ENCODE measurements at regions not wholly inside any gene's neighbourhood (a gene's known extent, or its start where the extent isn't known, plus 50 kb on each side); places are given as distances from the start of the nearest gene placed in this dataset.

DNA sequence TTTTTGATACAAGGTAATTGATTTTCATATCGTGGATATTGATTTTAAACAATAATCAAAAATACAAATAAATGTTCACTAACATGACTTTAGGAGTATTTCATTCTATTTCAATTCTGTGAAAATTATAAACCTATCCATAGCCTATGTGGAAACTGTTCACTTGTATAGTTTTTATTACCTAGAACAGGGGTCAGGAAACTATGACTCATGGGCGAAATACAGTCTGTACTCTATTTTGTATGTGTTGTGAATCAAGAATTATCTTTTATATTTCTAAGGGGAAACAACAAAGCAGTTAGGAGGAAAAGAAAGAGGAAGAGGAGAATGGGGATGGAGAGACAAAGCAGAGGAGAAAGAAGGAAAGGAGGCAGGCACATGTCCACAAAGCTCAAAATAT is 181.7 kb upstream of the VRK2 start:
- no peak for DNase-seq

DNA sequence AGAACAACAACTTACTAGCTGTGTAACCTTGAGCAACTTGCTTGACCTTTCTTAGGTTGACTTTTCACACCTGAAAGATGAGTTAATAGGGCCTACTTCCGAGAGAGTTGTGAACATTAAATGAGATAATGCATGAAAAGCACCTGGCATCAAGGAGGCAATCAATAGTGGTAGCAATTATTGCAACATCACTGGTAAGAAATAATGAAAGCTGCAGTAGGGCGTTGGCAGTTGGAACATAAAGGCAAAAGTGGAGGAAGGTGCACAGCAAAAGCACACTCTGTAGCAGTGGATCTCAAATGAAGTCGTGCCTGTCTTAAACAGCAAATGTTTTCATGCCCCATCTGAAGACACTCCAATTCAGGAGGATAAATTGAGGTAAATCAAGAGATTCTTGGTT is 178.9 kb upstream of the VRK2 start:
- no peak for DNase-seq

- no peak for DNase-seq
These were observed 177.9 kb upstream of the VRK2 start for GRCh38 chr2:57868619-57869139.

- no peak for DNase-seq
These were observed 176.8 kb upstream of the VRK2 start for GRCh38 chr2:57869758-57870344.

- no peak for DNase-seq
These were observed 170.3 kb upstream of the VRK2 start for GRCh38 chr2:57876313-57876712.

DNA sequence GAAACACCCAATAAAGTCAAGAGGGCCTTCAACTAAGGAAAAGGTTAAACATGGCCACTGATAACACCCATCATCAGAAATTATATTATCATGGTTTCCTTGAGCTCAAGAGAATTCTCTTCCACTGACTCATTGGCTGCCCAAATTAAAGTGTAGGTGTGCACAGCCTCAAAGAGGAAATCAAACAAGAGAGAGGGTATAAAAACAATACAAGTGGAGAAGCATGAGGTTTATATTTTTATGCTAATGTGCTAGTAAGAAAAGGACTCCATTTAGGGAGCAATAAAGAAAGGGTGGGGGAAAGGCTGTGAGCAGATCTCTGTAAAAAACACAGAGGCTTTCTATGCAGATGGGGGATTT is 168.8 kb upstream of the VRK2 start:
- DNase-seq, result peak; percentile 52

- DNase-seq, result peak; percentile 52
These were observed 168.3 kb upstream of the VRK2 start for GRCh38 chr2:57878171-57878865.

- DNase-seq, result no peak
These were observed 167.8 kb upstream of the VRK2 start for GRCh38 chr2:57878866-57879210.

DNA sequence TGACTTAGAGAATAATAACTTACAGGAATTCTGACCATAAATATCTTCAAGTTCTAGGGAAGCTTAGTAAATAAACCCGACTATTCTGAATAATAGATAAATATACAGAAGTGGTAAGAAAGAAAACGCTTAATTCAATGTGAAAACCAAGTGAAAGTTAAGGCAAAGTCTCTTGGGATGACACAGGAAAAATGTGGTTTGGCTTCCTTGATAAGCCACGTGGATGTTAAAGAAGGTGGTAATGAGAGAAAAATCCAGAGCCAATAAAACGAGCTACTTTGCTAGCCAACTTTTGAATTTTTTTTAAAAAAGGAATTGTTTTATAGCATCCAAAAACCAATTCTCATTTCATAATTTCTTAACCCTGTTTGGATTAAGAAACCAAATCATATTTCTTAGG is 166.2 kb upstream of the VRK2 start:
- DNase-seq, result no peak

DNA sequence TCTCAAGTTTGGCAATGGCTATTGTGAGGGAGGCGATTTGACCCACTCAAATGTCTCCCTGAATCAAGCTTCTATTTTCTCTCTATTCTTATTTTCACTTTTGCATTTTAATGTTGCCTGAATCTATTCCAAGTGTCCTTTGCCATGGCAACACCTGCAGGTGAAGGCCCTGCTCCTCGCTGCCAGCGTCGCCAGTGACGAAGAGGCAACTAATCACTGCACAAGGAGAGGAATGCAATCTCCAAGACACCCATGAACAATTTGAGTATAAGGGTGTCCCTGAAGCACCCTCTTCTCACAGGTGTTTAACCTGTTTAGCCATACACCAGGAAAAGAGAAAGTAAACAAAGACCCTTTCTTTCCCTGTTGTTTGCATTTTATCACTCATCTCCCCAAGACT is 165.6 kb upstream of the VRK2 start:
- DNase-seq, result no peak

DNA sequence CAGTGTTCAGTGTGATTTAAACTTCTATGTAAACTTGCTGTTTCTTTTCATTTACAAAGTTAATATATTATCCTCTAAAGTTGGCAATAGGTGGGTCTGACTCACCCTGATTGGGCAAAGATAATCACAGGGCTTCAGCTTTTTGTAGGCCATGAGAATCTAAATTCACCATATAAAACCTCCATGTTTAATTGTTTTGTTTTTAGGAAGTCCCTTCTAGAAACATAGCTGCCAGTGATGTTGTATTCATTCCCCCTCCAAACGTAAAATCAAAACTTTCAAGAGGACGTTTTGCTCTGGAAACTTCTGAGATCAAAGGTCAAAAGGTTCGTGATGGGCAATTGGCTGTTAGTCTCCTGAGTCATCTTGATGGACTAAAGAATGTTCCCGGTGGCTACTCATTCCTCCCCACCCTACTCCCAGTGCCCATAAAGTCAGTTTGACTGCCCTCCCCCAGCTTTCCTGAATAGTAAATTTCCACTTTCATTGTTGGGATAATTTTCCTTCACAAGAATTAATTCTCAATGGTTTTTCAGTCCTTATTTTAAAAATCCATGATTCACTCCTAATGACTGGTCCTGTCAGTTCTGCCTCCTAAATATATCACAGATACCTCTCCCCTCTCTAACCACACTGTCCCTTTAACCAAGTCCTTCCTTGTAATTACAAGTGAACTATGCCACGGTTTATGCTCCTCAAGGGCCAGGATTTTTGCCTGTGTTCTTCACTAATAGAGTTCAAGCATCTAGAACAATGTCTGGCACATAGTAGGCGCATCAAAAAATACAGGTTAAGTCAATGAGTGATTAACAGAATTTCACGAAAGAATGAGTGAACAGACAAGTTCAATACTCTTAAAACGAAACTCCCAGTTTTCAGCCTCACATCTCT is 164.4 kb upstream of the VRK2 start:
- no peak for DNase-seq

DNA sequence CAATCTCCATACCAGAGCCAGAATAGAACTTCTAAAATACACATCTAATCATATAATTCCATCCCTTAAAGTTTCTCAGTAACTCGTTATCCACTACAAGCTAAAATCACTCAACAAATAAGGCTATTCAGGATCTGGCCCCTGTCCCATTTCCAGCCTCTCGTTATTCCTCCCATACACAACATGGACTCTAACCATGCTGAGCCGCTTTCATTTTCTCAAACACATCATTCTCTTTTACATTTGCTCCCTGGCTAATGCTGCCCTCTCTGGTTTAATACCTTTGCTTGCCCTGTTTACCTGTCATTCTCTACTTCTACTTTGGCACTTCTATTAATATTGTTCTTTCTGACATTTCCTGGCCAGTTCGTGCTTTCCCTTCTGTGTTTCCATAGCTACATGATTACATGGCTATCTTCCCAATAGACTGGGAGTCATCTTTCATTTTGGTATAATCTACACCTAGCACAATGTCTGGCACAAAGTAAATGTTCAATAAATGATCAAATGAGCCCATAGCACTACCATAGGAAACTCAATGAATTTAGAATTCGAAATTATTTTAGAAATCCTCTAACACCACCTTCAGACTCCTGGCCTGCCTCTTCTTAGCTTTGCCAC is 163.6 kb upstream of the VRK2 start:
- peak; percentile 66 for DNase-seq

- no peak for DNase-seq
These were observed 162.3 kb upstream of the VRK2 start for GRCh38 chr2:57884281-57884680.

- no peak for DNase-seq
These were observed 160.9 kb upstream of the VRK2 start for GRCh38 chr2:57885742-57886141.

GRCh38 chr2:57886161-57886786 is 160.3 kb upstream of the VRK2 start:
- DNase-seq, result peak; percentile 48

DNA sequence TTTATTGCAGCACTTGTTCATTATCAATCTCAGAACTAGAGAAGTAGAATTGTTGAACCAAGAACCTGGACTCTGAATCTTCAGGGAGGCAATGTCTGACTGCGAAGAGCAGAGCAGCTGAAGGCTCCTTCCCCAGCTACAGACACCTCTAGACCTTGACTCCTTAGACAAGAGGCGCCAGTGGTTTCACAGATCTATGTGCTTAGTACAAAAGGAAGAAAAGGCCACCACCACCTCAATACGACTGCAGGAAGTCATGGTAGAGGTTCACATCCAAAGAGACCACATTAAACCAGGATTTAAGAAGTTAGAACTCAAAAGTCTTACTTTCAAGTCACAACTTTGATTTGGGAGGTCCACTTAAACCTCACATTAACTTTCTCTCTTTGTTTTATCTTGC is 158.1 kb upstream of the VRK2 start:
- no peak for DNase-seq

DNA sequence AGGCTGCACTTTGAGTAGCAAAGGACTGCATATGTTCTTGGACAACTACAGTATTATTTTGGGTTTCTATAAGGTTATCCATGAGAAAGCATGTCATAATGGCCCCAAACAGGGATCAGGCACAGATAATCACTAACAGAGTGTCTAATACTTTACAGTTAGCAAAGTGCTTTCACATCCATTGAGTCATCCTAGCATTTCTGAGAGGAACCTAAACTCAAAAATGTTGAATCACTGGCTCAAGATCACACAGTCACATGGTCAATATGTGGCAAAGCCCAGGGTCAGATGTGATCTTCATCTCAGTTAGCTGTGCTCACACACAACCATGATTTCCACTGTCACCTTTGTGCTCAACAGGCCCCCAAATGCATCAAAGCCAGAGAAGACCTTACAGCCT is 156.1 kb upstream of the VRK2 start:
- DNase-seq, result no peak

GRCh38 chr2:57891086-57891712 is 155.4 kb upstream of the VRK2 start:
- DNase-seq, result no peak

DNA sequence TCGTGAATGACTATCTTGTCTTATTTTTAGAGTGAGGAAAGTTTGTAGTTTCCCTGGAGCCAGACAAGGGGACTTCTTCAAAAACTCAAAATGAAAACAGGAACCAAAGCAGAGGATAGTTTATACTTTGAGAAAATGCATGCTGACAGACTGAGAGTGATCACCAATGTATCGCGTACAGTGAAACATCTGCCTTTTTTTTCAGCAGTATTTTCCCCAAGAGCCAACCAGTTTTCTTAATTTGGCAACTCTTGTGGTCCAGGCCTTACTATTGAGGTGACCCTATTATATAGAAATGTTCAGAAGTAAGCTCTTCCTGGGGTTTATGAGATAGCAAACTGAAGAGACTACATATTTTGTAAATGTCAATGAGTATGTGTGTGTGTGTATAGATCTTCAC is 153.7 kb upstream of the VRK2 start:
- DNase-seq, result no peak

DNA sequence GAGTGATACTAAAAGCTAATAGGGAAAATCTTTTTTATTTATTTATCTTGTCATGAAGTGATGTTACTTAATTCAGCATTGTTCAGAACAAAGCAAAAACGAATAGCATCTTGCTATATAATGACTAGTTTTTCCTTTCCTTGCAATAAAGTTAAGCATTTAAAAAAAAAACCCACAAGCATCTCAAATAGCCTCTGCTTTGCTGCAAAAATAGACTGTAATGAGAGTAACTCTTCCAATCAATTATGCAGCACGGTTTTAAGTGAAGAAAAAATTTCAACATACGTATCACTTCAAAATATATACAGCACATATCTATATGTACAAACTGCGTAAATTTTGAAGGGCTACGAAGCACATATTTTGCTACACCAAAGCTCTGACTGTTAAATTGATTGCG is 153.3 kb upstream of the VRK2 start:
- DNase-seq, result no peak

DNA sequence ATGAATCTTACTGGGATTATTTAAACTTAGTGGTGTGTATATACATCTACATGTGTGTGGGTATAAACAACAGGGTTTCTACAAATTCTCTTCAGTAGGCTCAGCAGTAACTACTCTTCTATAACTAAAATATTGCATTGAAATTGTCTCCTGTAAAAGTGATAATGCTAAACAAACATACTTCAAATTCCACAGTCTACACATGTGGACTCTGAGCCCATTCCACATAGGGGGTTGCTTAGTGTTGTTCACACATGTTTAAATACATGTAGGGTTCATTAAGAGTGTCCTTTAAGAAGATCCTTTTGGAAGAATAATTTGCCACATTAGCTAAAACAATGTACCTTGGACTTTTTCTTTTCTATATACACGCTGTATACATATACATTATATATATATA is 152.8 kb upstream of the VRK2 start:
- no peak for DNase-seq

- DNase-seq, result no peak
These were observed 152.2 kb upstream of the VRK2 start for GRCh38 chr2:57894381-57894780.

- DNase-seq, result no peak
These were observed 148.7 kb upstream of the VRK2 start for GRCh38 chr2:57897920-57898319.

Measured in DMS153 (cell line).